ENCODE measurements at regions not wholly inside any gene's neighbourhood (a gene's known extent, or its start where the extent isn't known, plus 50 kb on each side); places are given as distances from the start of the nearest gene placed in this dataset.

DNA sequence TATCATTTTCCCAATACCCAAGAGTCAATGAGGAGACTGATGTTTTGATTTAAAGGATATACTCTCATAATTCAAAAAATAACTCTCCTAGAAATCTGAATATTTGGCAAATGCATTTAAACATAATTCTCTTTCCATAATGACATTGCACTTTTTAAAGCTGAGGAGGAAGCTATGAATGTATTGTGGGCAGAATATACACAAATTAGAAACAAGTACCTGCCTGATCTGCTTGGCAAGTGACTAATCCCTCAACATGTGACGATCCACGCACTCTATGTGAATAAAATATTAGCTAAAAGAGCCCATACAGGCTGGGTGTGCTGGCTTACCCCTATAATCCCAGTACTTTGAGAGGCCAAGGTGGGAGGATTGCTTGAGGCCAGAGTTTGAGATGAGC, 88.3 kb upstream of the CCDC28A start:
- TF ChIP-seq, protein P1, sequence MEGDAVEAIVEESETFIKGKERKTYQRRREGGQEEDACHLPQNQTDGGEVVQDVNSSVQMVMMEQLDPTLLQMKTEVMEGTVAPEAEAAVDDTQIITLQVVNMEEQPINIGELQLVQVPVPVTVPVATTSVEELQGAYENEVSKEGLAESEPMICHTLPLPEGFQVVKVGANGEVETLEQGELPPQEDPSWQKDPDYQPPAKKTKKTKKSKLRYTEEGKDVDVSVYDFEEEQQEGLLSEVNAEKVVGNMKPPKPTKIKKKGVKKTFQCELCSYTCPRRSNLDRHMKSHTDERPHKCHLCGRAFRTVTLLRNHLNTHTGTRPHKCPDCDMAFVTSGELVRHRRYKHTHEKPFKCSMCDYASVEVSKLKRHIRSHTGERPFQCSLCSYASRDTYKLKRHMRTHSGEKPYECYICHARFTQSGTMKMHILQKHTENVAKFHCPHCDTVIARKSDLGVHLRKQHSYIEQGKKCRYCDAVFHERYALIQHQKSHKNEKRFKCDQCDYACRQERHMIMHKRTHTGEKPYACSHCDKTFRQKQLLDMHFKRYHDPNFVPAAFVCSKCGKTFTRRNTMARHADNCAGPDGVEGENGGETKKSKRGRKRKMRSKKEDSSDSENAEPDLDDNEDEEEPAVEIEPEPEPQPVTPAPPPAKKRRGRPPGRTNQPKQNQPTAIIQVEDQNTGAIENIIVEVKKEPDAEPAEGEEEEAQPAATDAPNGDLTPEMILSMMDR (IDR thresholded peaks at IDR 0.05 in 8 of 11, conservative IDR thresholded peaks at IDR 0.05 in 3 of 11), result no peak
- TF ChIP-seq POLR2A (IDR thresholded peaks at IDR 0.05), result no peak

Measured in spleen (tissue), 7 donors.